Upper lobe of left lung (tissue), 4 donors: ENCODE measurements at regions not wholly inside any gene's neighbourhood (a gene's known extent, or its start where the extent isn't known, plus 50 kb on each side); places are given as distances from the start of the nearest gene placed in this dataset.

Source experiments
- EP300 ChIP-seq, 4 donors: sonication (generic); formaldehyde crosslinking; IDR thresholded peaks; one replicate each; pipeline ENCODE4 v1.5.1; 2017; ENCODE audit warnings: antibody characterized with exemption in 4 of 4, control low read depth in 2 of 4
- POLR2A ChIP-seq, 4 donors: fragments of 450-650 bp; IDR thresholded peaks; one replicate each; pipeline ENCODE4 v1.5.1; 2016 to 2017; ENCODE audit warnings: antibody characterized with exemption in 4 of 4, mild to moderate bottlenecking in 2 of 4
- TF ChIP-seq, protein P1 (sequence below), 6 experiments: fragments of 450-650 bp in 4 of 6; fragments of 200-600 bp in 2 of 6; sonication (generic) in 2 of 6; IDR thresholded peaks; one replicate each; pipeline ENCODE4 v1.5.1; 2016 to 2019; ENCODE audit warnings: antibody characterized with exemption in 6 of 6

- TF ChIP-seq POLR2A (IDR thresholded peaks at IDR 0.05) = no peak
- TF ChIP-seq EP300 (IDR thresholded peaks at IDR 0.05) = no peak
- TF ChIP-seq, protein P1, sequence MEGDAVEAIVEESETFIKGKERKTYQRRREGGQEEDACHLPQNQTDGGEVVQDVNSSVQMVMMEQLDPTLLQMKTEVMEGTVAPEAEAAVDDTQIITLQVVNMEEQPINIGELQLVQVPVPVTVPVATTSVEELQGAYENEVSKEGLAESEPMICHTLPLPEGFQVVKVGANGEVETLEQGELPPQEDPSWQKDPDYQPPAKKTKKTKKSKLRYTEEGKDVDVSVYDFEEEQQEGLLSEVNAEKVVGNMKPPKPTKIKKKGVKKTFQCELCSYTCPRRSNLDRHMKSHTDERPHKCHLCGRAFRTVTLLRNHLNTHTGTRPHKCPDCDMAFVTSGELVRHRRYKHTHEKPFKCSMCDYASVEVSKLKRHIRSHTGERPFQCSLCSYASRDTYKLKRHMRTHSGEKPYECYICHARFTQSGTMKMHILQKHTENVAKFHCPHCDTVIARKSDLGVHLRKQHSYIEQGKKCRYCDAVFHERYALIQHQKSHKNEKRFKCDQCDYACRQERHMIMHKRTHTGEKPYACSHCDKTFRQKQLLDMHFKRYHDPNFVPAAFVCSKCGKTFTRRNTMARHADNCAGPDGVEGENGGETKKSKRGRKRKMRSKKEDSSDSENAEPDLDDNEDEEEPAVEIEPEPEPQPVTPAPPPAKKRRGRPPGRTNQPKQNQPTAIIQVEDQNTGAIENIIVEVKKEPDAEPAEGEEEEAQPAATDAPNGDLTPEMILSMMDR (IDR thresholded peaks at IDR 0.05) = no peak
Observed at GRCh38 chr7:98475352-98475751, 74.5 kb upstream of the BAIAP2L1 start.
